ENCODE measurements at regions not wholly inside any gene's neighbourhood (a gene's known extent, or its start where the extent isn't known, plus 50 kb on each side); places are given as distances from the start of the nearest gene placed in this dataset.
"Not testable (repeated sequence)": the region's sequence is repeated elsewhere in the genome, so short reads cannot be mapped to it uniquely, and the experiment has no call there.

GRCh38 chr7:112922546-112922945 lies 132.4 kb upstream of the TMEM168 start:
- not testable (repeated sequence) for TF ChIP-seq MAX, ATF3 (IDR thresholded peaks at IDR 0.05)
